GM12878 (cell line): ENCODE measurements at regions not wholly inside any gene's neighbourhood (a gene's known extent, or its start where the extent isn't known, plus 50 kb on each side); places are given as distances from the start of the nearest gene placed in this dataset.

ENCODE experiments used
- CTCF ChIP-seq, 3 experiments: IDR thresholded peaks in 2 of 3; conservative IDR thresholded peaks in 1 of 3; 2 replicates each; pipeline ENCODE4 v1.5.1; 2011; ENCODE audit warnings: low read depth in 3 of 3, low read length in 3 of 3, mild to moderate bottlenecking in 3 of 3, control low read depth in 2 of 3, moderate library complexity in 2 of 3, inconsistent platforms in 1 of 3, mixed read lengths in 1 of 3; ENCODE audit not compliant: control insufficient read depth in 2 of 3, insufficient read depth in 1 of 3; ENCODE audit errors: extremely low read depth in 1 of 3
- EGR1 ChIP-seq, 2 experiments: IDR thresholded peaks; 1 replicate in 1 of 2; 2 replicates in 1 of 2; pipeline ENCODE4 v1.6.1; 2011 to 2012; ENCODE audit warnings: low read depth in 2 of 2, low read length in 2 of 2, borderline replicate concordance in 1 of 2, mild to moderate bottlenecking in 1 of 2, moderate library complexity in 1 of 2
- ELK1 ChIP-seq: IDR thresholded peaks from 2 replicates; pipeline ENCODE4 v1.6.1; 2012; ENCODE audit warnings: low read depth, low read length, improper control_type of control experiment
- ETV6 ChIP-seq, 2 experiments: fragments of 450-650 bp in 1 of 2; IDR thresholded peaks in 1 of 2; conservative IDR thresholded peaks in 1 of 2; 2 replicates each; pipeline ENCODE4 v1.6.1; 2014; ENCODE audit warnings: antibody characterized with exemption in 1 of 2, borderline replicate concordance in 1 of 2, low read depth in 1 of 2, mild to moderate bottlenecking in 1 of 2, moderate library complexity in 1 of 2
- JUND ChIP-seq: IDR thresholded peaks from 2 replicates; pipeline ENCODE4 v1.6.1; 2012; ENCODE audit warnings: low read depth, mild to moderate bottlenecking, low read length, improper control_type of control experiment, moderate library complexity
- NBN ChIP-seq: fragments of 450-650 bp; IDR thresholded peaks from 2 replicates; pipeline ENCODE4 v1.6.1; 2016
- NFIC ChIP-seq: IDR thresholded peaks from 2 replicates; pipeline ENCODE4 v1.6.1; 2012; ENCODE audit warnings: low read depth, mild to moderate bottlenecking, inconsistent platforms, low read length, moderate library complexity
- POLR2A ChIP-seq: IDR thresholded peaks from 2 replicates; pipeline ENCODE4 v1.6.1; 2011; ENCODE audit warnings: low read depth, mild to moderate bottlenecking, low read length
- RAD21 ChIP-seq: IDR thresholded peaks from 2 replicates; pipeline ENCODE4 v1.6.1; 2011; ENCODE audit warnings: mild to moderate bottlenecking, low read depth, low read length, moderate library complexity; ENCODE audit not compliant: insufficient read depth
- SIN3A ChIP-seq: IDR thresholded peaks from 2 replicates; pipeline ENCODE4 v1.6.1; 2012; ENCODE audit warnings: low read depth, low read length, improper control_type of control experiment
- TCF7 ChIP-seq: IDR thresholded peaks from 2 replicates; pipeline ENCODE4 v1.6.1; 2014; ENCODE audit warnings: antibody characterized with exemption, borderline replicate concordance
- ZNF384 ChIP-seq: IDR thresholded peaks from 2 replicates; pipeline ENCODE4 v1.6.1; 2012; ENCODE audit warnings: low read depth, mild to moderate bottlenecking, low read length, improper control_type of control experiment, borderline replicate concordance

- TF ChIP-seq CTCF (IDR thresholded peaks at IDR 0.05 in 2 of 3, conservative IDR thresholded peaks at IDR 0.05 in 1 of 3; ENCODE audit: control insufficient read depth in 2 of 3, extremely low read depth in 1 of 3, insufficient read depth in 1 of 3, low read depth in 3 of 3, low read length in 3 of 3), result peak in 2 of 3 experiments; percentile 19 to 40; a peak in 2 of 6 replicates
- peak; percentile 76 for TF ChIP-seq NFIC
- no peak for TF ChIP-seq JUND
- peak; percentile 51 for TF ChIP-seq RAD21
- no peak for TF ChIP-seq EGR1 (IDR thresholded peaks at IDR 0.05; ENCODE audit: borderline replicate concordance in 1 of 2, low read depth in 2 of 2, low read length in 2 of 2)
- TF ChIP-seq SIN3A, result no peak
- no peak for TF ChIP-seq TCF7
- TF ChIP-seq ETV6 (conservative IDR thresholded peaks at IDR 0.05 in 1 of 2, IDR thresholded peaks at IDR 0.05 in 1 of 2; ENCODE audit: borderline replicate concordance in 1 of 2, low read depth in 1 of 2), result peak in 1 of 2 experiments; percentile 61; a peak in 1 of 4 replicates
- no peak for TF ChIP-seq ELK1
- TF ChIP-seq POLR2A, result no peak
- TF ChIP-seq ZNF384, result no peak
- TF ChIP-seq NBN, result no peak
Measured at GRCh38 chr16:72657791-72658190, 390.1 kb downstream of the ZFHX3 start.
